Osteoblast (primary cell): ENCODE measurements at regions not wholly inside any gene's neighbourhood (a gene's known extent, or its start where the extent isn't known, plus 50 kb on each side); places are given as distances from the start of the nearest gene placed in this dataset.
A peak's percentile ranks its signal among the peaks of the same experiment; 100 is the strongest.
"Not testable (repeated sequence)": the region's sequence is repeated elsewhere in the genome, so short reads cannot be mapped to it uniquely, and the experiment has no call there.

ENCODE experiments used
- DNase-seq: peaks from one replicate; pipeline ENCODE4 v3.0.0; 2011; ENCODE audit warnings: low spot score, mixed read lengths; ENCODE audit not compliant: insufficient read length; ENCODE audit errors: missing footprints
- H2AFZ ChIP-seq: 2 replicates; pipeline ENCODE4 v1.6.0; 2011; ENCODE audit warnings: mild to moderate bottlenecking, low read length
- H3K27ac ChIP-seq: 2 replicates; pipeline ENCODE4 v1.5.1; 2011; ENCODE audit warnings: mild to moderate bottlenecking, low read depth, low read length, moderate library complexity
- H3K27me3 ChIP-seq: 2 replicates; pipeline ENCODE4 v1.6.0; 2012; ENCODE audit warnings: mild to moderate bottlenecking, control low read depth, inconsistent platforms, low read length, moderate library complexity; ENCODE audit not compliant: insufficient read depth
- H3K36me3 ChIP-seq: 2 replicates; pipeline ENCODE4 v1.5.1; 2011; ENCODE audit warnings: mild to moderate bottlenecking, low read length, control low read depth, moderate library complexity; ENCODE audit not compliant: insufficient read depth
- H3K4me1 ChIP-seq: 2 replicates; pipeline ENCODE4 v1.5.1; 2011; ENCODE audit warnings: mild to moderate bottlenecking, low read length, control low read depth, moderate library complexity; ENCODE audit not compliant: insufficient read depth
- H3K4me2 ChIP-seq: 2 replicates; pipeline ENCODE4 v1.6.0; 2011; ENCODE audit warnings: mild to moderate bottlenecking, low read length; ENCODE audit not compliant: insufficient read depth
- H3K4me3 ChIP-seq: fragments of 200-600 bp; sonication (generic); 3 replicates; pipeline ENCODE4 v1.5.1; 2012; ENCODE audit warnings: mild to moderate bottlenecking, low read length, inconsistent platforms; ENCODE audit not compliant: insufficient read depth
- H3K79me2 ChIP-seq: 2 replicates; pipeline ENCODE4 v1.6.0; 2012; ENCODE audit warnings: mild to moderate bottlenecking, low read length, control low read depth, inconsistent platforms; ENCODE audit not compliant: insufficient read depth
- H3K9me3 ChIP-seq: 2 replicates; pipeline ENCODE4 v1.5.1; 2011; ENCODE audit warnings: low read depth, low read length, control low read depth
- H4K20me1 ChIP-seq: 2 replicates; pipeline ENCODE4 v1.6.0; 2012; ENCODE audit warnings: mild to moderate bottlenecking, low read length, control low read depth; ENCODE audit not compliant: insufficient read depth
- TF ChIP-seq, protein P1 (sequence below): IDR thresholded peaks from 2 replicates; pipeline ENCODE4 v1.5.1; 2011; ENCODE audit warnings: mild to moderate bottlenecking, low read depth, low read length, moderate library complexity; ENCODE audit errors: extremely low read depth

DNA sequence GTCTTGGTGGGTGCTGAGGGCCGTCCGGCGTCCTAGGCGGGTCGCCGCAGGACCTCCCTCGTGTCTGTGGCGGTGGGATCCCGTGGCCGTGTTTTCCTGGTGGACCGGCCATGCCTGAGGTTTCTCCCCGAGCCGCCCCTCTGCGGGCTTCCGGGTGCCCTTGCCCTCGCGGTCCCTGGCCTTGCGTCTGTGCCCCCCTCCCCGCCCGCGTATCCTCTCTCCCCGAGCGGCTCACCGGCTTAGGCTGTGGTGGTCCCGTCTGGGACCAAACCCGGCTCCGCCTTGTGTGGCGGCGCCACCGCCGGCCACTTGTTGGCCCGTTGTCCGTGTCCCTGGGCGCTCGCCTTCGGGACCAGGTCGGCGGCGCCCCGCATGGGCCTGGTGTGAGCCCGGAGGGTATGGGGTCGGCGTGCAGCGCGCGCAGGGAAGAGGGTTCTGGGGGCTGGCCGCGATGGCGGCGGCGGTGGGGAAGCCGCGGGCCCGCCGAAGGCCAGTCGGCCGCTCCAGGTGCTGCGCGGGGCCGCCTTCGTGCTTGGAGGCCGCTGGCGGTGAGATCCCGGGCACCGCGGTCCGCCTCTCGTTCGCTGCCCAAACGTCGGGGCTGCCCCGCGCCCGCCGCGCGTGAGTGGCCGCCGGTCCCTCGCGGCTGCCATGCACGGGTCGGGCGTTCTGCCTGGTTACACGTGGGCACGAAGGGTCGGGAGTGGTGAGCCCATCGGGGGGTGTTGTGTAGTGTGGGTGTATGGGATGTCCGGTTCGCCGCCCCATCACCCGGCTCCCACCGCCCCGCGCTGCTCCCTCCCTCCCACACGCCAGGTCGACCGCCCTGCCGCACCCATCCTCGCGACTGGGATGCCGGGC, 3899.1 kb upstream of the OR11H1 start:
- no peaks in the 10 kb centered on the region for H3K79me2 ChIP-seq
- DNase-seq, result peak; percentile 79
- peaks cover 4% of the 10 kb centered on the region for H3K9me3 ChIP-seq
- H3K27me3 ChIP-seq, result no peaks in the 10 kb centered on the region
- no peak overlapping the region for H3K4me2 ChIP-seq
- no peaks in the 10 kb centered on the region for H3K36me3 ChIP-seq
- H3K4me3 ChIP-seq, result no peak overlapping the region
- H4K20me1 ChIP-seq, result no peaks in the 10 kb centered on the region
- TF ChIP-seq, protein P1, sequence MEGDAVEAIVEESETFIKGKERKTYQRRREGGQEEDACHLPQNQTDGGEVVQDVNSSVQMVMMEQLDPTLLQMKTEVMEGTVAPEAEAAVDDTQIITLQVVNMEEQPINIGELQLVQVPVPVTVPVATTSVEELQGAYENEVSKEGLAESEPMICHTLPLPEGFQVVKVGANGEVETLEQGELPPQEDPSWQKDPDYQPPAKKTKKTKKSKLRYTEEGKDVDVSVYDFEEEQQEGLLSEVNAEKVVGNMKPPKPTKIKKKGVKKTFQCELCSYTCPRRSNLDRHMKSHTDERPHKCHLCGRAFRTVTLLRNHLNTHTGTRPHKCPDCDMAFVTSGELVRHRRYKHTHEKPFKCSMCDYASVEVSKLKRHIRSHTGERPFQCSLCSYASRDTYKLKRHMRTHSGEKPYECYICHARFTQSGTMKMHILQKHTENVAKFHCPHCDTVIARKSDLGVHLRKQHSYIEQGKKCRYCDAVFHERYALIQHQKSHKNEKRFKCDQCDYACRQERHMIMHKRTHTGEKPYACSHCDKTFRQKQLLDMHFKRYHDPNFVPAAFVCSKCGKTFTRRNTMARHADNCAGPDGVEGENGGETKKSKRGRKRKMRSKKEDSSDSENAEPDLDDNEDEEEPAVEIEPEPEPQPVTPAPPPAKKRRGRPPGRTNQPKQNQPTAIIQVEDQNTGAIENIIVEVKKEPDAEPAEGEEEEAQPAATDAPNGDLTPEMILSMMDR, result no peak
- no peaks in the 10 kb centered on the region for H3K4me1 ChIP-seq
- H3K27ac ChIP-seq, result no peak overlapping the region
- H2AFZ ChIP-seq, result no peak overlapping the region

DNA sequence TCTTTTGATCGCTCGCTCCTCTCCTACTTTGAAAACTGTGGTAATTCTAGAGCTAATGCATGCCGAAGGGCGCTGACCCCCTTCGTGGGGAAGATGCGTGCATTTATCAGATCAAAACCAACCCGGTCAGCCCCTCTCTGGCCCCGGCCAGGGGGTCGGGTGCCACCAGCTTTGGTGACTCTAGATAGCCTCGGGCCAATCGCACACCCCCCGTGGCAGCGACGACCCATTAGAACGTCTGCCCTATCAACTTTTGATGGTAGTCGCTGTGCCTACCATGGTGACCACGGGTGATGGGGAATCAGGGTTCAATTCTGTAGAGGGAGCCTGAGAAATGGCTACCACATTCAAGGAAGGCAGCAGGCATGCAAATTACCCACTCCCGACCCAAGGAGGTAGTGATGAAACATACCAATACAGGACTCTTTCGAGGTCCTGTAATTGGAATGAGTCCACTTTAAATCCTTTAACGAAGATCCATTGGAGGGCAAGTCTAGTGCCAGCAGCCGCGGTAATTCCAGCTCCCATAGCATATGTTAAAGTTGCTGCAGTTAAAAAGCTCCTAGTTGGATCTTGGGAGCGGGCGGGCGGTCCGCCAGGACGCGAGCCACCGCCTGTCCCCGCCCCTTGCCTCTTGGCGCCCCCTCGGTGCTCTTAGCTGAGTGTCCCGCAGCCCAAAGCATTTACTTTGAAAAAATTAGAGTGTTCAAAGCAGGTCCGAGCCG, 3898.2 kb upstream of the OR11H1 start:
- no peaks in the 10 kb centered on the region for H3K36me3 ChIP-seq
- no peak overlapping the region for H3K27ac ChIP-seq
- H2AFZ ChIP-seq, result no peak overlapping the region
- no peak overlapping the region for H3K4me2 ChIP-seq
- no peak overlapping the region for H3K4me3 ChIP-seq
- H4K20me1 ChIP-seq, result no peaks in the 10 kb centered on the region
- peak; percentile 81 for DNase-seq
- TF ChIP-seq, protein P1, result no peak
- no peaks in the 10 kb centered on the region for H3K79me2 ChIP-seq
- no peaks in the 10 kb centered on the region for H3K4me1 ChIP-seq
- peaks cover 4% of the 10 kb centered on the region for H3K9me3 ChIP-seq
- H3K27me3 ChIP-seq, result no peaks in the 10 kb centered on the region

DNA sequence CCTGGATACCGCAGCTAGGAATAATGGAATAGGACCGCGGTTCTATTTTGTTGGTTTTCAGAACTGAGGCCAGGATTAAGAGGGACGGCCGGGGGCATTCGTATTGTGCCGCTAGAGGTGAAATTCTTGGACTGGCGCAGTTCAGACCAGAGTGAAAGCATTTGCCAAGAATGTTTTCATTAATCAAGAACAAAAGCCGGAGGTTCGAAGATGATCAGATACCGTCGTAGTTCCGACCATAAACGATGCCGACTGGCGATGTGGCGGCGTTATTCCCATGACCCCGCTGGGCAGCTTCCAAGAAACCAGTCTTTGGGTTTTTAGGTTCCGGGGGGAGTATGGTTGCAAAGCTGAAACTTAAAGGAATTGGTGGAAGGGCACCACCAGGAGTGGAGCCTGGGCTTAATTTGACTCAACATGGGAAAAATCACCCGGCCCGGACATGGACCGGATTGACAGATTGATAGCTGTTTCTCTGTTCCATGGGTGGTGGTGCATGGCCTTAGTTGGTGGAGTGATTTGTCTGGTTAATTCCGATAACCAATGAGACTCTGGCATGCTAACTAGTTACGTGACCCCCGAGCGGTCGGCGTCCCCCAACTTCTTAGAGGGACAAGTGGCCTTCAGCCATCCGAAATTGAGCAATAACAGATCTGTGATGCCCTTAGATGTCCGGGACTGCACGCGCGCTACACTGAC, 3897.5 kb upstream of the OR11H1 start:
- H3K4me3 ChIP-seq, H3K27ac ChIP-seq, H3K4me2 ChIP-seq, H3K27me3 ChIP-seq, H4K20me1 ChIP-seq, H3K4me1 ChIP-seq, H3K9me3 ChIP-seq, H3K36me3 ChIP-seq, H3K79me2 ChIP-seq, H2AFZ ChIP-seq: not testable (repeated sequence)
- DNase-seq, result peak; percentile 62
